MCF 10A (cell line): ENCODE measurements at regions not wholly inside any gene's neighbourhood (a gene's known extent, or its start where the extent isn't known, plus 50 kb on each side); places are given as distances from the start of the nearest gene placed in this dataset.

Experiments
- BruUV-seq: library from RNA; stranded (reverse); fragments of 400-500 nt; replicated peaks from 2 replicates; lab custom pipeline; 2021; lab: Mats Ljungman, UMichigan
- CTCF ChIA-PET: fragments of 300-600 bp; sonication (Branson Sonifier 250); formaldehyde crosslinking; extraction: SDS; loops from one replicate; lab custom pipeline; 2021; ENCODE audit warnings: antibody characterized with exemption, inconsistent platforms; lab: Yijun Ruan, JAX
- POLR2A ChIA-PET: fragments of 300-600, 350-650 bp; sonication (Branson Sonifier 250); formaldehyde crosslinking; extraction: SDS; loops from one replicate; lab custom pipeline; 2020; ENCODE audit warnings: antibody characterized with exemption, inconsistent platforms; lab: Yijun Ruan, JAX
- DNase-seq: peaks from one replicate; pipeline ENCODE4 v3.0.0-alpha.2; 2018; ENCODE audit not compliant: unreplicated experiment
- H3K27ac Mint-ChIP-seq: one replicate; pipeline ENCODE4 v1.8.0; 2022; ENCODE audit warnings: mild to moderate bottlenecking, low read depth, mixed read lengths; ENCODE audit not compliant: unreplicated experiment
- H3K27me3 Mint-ChIP-seq: one replicate; pipeline ENCODE4 v1.8.0; 2022; ENCODE audit warnings: mixed read lengths; ENCODE audit not compliant: insufficient read depth, unreplicated experiment
- H3K36me3 Mint-ChIP-seq: one replicate; pipeline ENCODE4 v1.8.0; 2022; ENCODE audit warnings: mild to moderate bottlenecking, moderate library complexity, mixed read lengths; ENCODE audit not compliant: insufficient read depth, unreplicated experiment
- H3K4me1 Mint-ChIP-seq: one replicate; pipeline ENCODE4 v1.8.0; 2022; ENCODE audit warnings: mixed read lengths; ENCODE audit not compliant: insufficient read depth, unreplicated experiment
- H3K4me3 Mint-ChIP-seq: one replicate; pipeline ENCODE4 v1.8.0; 2022; ENCODE audit warnings: mild to moderate bottlenecking, moderate library complexity, mixed read lengths; ENCODE audit not compliant: unreplicated experiment
- H3K9me3 Mint-ChIP-seq: one replicate; pipeline ENCODE4 v1.8.0; 2022; ENCODE audit warnings: mixed read lengths; ENCODE audit not compliant: unreplicated experiment
- intact Hi-C: fragments of 100-400 bp; cut with micrococcal nuclease; formaldehyde crosslinking; loops from 2 replicates; pipeline ENCODE4 v1.14.1; 2022
- TF ChIP-seq, protein P1 (sequence below): fragments of 200-600 bp; IDR thresholded peaks from one replicate; pipeline ENCODE4 v1.8.0; 2022; ENCODE audit warnings: antibody characterized with exemption, mild to moderate bottlenecking; ENCODE audit not compliant: unreplicated experiment

DNA sequence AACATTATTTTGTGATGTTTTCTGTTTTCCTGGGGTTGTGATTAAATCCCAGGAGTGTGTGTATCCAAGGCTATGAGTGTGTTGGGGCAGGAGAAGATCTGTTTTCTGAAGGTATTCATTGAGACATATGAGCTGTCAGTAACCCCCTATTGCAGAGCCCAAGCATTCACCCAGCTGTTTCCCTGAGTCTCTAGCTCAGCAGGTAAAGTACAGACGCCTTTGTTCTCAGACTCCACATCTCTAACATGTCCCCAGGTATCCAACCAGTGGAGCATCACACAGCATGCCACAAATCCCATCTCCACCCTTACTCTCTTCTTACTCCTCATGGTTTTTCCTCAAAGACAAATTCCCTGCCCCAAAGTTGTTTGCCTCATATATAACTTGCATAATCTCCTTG lies 213.6 kb downstream of the PCDH20 start:
- ChIA-PET CTCF (no interaction called here), POLR2A (no interaction called here)

DNA sequence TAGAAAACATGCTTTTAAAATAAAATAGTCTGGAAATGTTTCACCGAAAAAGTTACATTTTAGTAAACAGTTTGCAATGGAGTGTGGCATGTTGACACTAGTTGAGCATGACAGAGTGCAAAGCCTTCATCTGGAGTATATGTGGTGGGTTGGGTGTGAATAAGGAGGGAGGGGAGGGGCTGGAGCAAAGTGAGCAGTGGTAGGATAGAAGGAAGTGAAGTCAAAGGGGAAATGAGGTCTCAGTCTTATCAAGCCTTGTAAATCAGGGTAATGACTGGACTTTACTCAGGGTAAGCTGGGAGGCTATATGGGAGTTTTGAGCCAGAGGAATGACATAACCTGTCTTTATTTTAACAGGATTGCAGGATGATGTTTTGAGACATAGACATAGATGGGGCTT lies 222.8 kb downstream of the PCDH20 start:
- TF ChIP-seq, protein P1, sequence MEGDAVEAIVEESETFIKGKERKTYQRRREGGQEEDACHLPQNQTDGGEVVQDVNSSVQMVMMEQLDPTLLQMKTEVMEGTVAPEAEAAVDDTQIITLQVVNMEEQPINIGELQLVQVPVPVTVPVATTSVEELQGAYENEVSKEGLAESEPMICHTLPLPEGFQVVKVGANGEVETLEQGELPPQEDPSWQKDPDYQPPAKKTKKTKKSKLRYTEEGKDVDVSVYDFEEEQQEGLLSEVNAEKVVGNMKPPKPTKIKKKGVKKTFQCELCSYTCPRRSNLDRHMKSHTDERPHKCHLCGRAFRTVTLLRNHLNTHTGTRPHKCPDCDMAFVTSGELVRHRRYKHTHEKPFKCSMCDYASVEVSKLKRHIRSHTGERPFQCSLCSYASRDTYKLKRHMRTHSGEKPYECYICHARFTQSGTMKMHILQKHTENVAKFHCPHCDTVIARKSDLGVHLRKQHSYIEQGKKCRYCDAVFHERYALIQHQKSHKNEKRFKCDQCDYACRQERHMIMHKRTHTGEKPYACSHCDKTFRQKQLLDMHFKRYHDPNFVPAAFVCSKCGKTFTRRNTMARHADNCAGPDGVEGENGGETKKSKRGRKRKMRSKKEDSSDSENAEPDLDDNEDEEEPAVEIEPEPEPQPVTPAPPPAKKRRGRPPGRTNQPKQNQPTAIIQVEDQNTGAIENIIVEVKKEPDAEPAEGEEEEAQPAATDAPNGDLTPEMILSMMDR: no peak
- H3K4me3 Mint-ChIP-seq: no peak overlapping the region
- peaks cover 13% of the 10 kb centered on the region for H3K27me3 Mint-ChIP-seq
- CTCF ChIA-PET: no interaction called here
- peaks cover 15% of the 10 kb centered on the region for H3K9me3 Mint-ChIP-seq
- POLR2A ChIA-PET: no interaction called here
- no TSS peak for BruUV-seq
- DNase-seq: no peak
- no peak overlapping the region for H3K27ac Mint-ChIP-seq
- intact Hi-C loops: no loop called here
- H3K4me1 Mint-ChIP-seq: no peaks in the 10 kb centered on the region
- H3K36me3 Mint-ChIP-seq: no peaks in the 10 kb centered on the region

More for the DNA sequence above, 213.6 kb downstream of the PCDH20 start:
- H3K27ac Mint-ChIP-seq: no peak overlapping the region
- DNase-seq: no peak
- TF ChIP-seq, protein P1: no peak
- intact Hi-C loops: no loop called here
- no peaks in the 10 kb centered on the region for H3K36me3 Mint-ChIP-seq
- no peaks in the 10 kb centered on the region for H3K4me1 Mint-ChIP-seq
- H3K4me3 Mint-ChIP-seq: no peak overlapping the region
- no peaks in the 10 kb centered on the region for H3K27me3 Mint-ChIP-seq
- peaks cover 7% of the 10 kb centered on the region for H3K9me3 Mint-ChIP-seq
- no TSS peak for BruUV-seq

DNA sequence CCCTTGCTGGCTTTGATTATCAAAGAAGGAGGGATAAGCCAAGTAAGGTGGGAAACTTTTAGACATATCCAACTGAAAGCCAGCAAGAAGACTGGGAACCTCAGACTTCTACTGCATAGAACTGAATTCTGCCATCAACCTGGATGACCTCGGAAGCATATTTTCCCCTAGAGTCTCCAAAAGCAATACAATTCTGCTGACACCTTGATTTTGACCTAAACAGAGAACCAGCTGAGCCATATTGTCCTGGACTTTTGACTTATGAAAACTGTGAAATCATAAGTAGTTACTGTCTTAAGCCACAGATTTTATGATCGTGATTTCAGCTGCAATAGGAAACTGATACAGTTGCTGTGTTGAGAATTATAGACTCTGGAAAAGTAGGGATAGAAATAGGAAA lies 227.6 kb downstream of the PCDH20 start:
- no peaks in the 10 kb centered on the region for H3K4me1 Mint-ChIP-seq
- POLR2A ChIA-PET: no interaction called here

DNA sequence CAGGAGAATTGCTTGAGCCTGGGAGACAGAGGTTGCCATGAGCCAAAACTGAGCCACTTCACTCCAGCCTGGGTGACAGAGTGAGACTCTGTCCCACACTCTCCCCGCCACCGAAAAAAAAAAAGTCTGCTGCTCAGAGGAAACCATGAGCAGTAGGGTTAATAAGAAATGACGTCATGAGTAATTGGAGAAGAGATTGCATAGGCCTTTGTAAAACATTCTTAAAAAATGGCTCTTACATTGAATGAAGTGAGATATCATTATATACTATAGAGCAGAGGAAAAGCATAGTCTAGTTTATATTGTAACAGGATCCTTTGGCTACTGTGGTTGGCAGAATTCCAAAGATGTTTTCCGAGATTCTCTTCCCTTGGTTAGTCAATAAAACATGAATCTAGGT lies 228.2 kb downstream of the PCDH20 start:
- TF ChIP-seq, protein P1: no peak
- peaks cover 9% of the 10 kb centered on the region for H3K9me3 Mint-ChIP-seq
- no peak overlapping the region for H3K27ac Mint-ChIP-seq
- no peak for DNase-seq
- H3K27me3 Mint-ChIP-seq: peaks cover 15% of the 10 kb centered on the region
- H3K4me3 Mint-ChIP-seq: no peak overlapping the region
- no peaks in the 10 kb centered on the region for H3K4me1 Mint-ChIP-seq
- intact Hi-C loops: no loop called here
- BruUV-seq: no TSS peak
- POLR2A ChIA-PET: no interaction called here
- CTCF ChIA-PET: no interaction called here
- peaks cover 16% of the 10 kb centered on the region for H3K36me3 Mint-ChIP-seq

More for the DNA sequence above, 227.6 kb downstream of the PCDH20 start:
- no peak overlapping the region for H3K4me3 Mint-ChIP-seq
- intact Hi-C loops: no loop called here
- no TSS peak for BruUV-seq
- peaks cover 15% of the 10 kb centered on the region for H3K9me3 Mint-ChIP-seq
- no peak overlapping the region for H3K27ac Mint-ChIP-seq
- H3K36me3 Mint-ChIP-seq: peaks cover 16% of the 10 kb centered on the region
- no peak for DNase-seq
- TF ChIP-seq, protein P1: no peak
- CTCF ChIA-PET: no interaction called here
- H3K27me3 Mint-ChIP-seq: peaks cover 15% of the 10 kb centered on the region
